SH-SY5Y (cell line): ENCODE measurements at regions not wholly inside any gene's neighbourhood (a gene's known extent, or its start where the extent isn't known, plus 50 kb on each side); places are given as distances from the start of the nearest gene placed in this dataset.

ENCODE experiments used
- GATA2 ChIP-seq: IDR thresholded peaks from 2 replicates; pipeline ENCODE4 v1.6.1; 2011; ENCODE audit warnings: mild to moderate bottlenecking, low read depth, low read length
- GATA3 ChIP-seq: IDR thresholded peaks from 2 replicates; pipeline ENCODE4 v1.6.1; 2011; ENCODE audit warnings: low read depth, mild to moderate bottlenecking, low read length, moderate library complexity

DNA sequence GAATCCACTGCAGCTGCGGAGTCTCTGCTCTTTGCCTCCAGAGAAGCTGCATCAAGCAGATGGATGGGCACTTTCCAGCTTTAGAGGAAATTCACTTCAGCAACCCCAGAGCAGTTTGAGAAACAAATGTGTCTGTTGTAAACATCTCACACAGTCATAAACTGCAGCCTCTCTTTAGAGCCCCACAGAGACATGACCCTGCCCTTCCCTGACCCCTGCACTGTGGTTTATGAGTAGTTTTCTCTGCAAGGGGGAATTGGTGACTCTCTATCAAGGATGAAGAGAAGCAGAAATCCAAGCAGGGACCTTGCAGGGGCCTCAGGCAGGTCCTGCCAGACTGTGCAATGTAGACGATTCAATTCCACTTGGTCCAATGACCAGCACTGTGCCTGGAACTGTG lies 160.2 kb downstream of the SH2D4B start:
- TF ChIP-seq GATA3 = no peak
- TF ChIP-seq GATA2 = no peak

DNA sequence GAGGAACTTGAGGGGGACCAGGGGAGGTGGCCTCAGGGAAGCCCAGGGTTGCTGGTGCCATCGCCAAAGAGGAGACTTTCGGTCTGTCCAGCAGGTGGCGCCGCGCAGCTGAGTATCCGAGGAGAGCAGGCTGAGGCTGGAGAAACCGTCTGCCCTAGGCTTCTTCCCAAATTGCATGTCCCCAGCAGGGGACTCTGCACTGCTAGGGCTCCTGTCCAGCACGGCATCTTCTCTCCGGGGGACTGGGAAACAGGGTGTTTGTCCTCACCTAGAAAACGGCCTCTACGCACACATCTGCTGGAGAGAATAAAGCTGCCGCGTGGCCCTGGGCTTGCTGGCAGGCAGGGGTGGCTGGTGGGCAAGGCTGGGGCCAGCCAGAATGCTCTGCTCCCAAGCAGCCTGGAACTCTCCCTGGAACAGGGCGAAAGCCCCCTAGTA lies 161.9 kb downstream of the SH2D4B start:
- TF ChIP-seq GATA2 (no peak), GATA3 (no peak)

DNA sequence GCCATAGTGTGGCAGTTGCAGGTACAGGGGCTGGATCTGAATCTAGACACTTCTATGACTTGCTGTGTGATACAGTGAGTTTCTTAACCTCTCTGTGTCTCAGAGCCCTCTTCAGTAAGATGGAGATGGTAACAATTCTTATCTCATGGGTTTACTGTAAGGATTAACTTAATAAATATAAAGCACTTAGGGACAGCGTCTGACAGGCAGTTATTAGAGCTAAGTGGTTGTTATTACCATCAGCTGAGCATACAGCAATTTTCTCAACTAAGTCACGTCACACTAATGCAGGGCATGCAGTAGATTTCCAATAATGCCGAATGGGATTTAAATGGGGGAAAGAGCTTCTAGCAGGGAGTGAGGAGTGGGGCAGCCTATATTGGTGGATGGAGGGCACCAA lies 162.6 kb downstream of the SH2D4B start:
- TF ChIP-seq GATA3 (no peak), GATA2 (no peak)

DNA sequence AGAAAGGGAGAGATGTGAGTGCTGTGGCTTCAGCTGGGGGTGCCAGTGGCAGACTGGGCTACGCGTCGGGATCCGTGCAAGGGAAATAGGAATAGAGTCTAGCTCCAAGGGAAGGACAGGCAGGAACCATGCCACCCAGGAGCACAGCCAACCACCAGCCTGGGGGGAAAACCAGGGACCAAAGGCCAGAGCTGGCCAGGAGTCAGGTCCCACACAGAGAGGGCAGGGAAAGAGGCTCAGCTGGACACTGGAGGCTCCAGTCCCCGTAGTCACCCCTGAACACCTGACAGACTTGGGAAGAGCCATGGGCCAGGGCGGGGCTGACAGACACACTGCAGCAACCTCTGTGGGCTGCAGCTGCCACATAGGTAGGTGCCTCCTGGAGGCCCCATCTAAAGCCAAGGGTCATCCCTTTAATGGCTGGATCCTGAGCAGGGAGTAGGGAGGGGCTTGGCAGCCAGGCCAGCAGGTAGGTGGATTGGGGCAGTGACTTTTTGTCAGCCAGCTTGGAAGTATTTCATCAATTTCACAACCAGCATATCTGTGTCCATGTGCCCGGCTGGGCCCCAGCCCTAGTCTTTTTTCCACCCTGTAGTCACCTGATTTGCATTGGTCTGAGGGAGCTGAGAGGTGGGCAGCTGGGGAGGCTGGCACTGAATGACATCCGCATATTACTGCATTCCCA lies 163.2 kb downstream of the SH2D4B start:
- TF ChIP-seq GATA3 (no peak), GATA2 (no peak)

DNA sequence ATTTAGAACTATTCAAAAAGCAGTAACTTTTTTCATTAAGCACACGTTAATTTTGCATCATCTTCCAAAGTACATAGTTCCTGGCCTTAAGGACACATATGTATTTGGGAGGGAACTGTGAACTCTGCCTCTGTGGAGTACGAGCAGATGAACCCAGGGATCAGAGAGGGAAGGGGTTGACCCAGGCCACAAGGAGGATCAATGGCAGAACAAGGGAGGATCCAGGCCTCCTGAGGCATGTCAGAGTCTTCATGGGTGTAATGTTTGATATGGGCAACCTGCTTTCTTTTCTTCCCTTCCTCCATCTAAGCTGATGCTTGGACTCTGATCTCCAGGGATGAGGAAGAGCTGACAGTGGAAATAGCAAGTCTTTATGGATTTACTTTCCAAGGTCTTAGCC lies 164.0 kb downstream of the SH2D4B start:
- no peak for TF ChIP-seq GATA3
- TF ChIP-seq GATA2 = no peak

DNA sequence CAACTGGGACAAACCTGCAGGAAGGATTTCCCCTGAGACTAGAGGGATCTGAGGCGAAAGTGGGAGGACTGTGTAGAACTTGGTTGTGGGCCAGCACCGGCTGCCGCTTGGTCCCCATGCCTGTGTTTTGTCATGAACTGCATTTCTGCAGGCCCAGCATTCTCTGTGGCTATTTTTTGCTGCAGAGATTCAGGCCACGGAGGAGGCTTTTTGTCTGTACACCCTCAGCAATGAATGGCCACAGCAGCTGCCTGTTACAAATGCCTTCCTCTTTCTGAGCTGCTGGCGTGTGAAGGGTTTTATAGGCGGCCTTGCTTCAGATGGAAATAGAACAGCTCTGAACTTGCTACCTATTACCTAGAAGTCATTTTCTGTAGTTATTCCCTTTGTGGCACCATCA lies 164.4 kb downstream of the SH2D4B start:
- no peak for TF ChIP-seq GATA2
- TF ChIP-seq GATA3 = no peak

DNA sequence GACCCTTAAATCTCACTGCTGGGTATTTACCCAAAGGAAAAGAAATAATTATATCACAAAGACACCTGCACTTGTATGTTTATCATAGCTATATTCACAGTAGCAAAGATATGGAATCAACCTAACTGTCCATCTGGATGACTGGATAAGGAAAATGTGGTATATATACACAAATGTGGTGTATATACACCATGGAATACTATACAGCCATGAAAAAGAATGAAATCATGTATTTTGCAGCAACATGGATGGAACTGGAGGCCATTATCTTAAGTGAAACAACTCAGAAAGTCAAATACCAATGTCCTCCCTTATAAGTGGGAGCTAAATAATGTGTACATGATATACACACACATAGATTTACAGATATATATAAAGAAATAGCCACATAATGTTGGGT lies 168.2 kb downstream of the SH2D4B start:
- TF ChIP-seq GATA2 = no peak
- TF ChIP-seq GATA3 = no peak

DNA sequence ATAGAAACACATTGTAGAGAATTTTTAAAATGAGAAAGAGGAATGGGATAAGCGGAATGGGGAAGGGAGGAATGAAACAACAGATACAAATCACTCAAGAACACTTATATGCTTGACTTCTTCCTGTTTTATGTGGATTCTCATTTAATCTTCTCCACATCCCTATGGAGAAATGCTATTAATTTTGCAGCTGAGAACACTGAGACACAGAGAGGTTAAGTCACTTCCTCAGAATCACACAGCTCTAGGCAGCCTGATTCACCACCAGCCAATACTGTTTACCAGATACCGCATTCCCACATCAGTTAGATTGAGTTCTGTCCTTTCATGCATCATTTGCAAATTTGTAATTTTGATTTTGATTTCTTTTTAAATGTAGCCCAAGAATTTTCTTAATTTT lies 170.5 kb downstream of the SH2D4B start:
- no peak for TF ChIP-seq GATA3
- TF ChIP-seq GATA2 = no peak

DNA sequence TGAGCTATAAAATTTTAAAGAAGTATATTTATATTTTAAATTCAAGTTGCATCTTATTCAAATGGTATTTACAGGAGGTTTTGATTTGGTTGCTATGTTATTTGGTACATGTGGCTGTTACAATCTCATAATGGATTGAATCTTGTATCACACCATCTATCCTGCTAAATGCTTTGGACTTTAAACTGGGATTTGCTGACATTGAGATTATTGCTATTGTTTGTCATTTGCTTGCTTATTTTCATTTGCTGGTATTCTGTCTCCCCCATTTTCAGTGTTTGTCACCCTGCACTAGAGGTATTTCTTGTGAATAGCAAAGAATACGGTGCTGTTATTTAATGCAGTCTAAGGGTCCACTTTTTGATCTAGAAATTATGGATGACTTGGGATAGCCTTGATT lies 171.1 kb downstream of the SH2D4B start:
- TF ChIP-seq GATA2 = no peak
- TF ChIP-seq GATA3 = no peak

DNA sequence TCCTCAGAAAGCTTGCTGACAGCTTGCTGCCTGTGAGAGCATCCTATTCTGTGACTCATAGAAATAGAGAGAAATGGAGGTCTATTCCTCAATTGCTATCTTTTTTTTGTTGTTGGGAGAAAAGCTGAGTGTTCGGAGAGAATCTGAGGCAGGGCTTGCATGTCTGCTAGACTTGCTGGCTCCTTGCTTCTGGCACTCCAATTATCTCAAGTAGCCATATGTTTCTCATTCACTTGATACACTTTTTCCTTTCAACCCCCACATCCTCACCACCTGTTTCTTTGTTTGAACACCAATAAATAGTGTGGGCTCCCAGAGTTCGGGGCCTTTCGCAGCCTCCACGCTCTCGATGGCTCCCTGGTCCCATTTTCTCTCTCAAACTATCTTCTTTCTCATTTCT lies 172.2 kb downstream of the SH2D4B start:
- TF ChIP-seq GATA2 (no peak), GATA3 (no peak)

DNA sequence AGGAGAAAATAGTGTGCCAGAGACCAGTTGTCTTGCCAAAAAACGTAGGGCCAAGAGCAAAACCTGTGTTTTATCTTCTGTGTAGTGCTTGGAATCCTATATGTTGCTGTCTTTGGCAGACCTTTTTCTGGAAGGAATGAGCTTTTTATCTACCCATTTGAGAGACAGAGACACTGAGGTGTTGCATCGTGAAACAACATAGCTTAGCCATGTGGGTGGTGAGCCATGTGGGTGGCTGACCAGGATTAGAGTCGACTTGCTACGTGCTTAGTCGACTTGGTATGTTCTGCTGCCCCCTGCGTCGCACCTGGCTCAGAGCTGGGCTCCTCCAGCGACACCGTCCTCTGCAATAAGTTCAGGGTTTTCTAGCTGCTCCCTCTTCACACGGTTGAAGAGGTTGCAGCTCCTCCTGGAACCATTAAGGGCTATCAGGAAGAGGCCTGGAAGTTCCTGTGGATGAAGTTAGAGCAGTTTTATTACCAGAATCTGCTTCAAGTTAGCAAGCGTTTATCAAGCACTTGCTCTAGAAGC lies 175.8 kb downstream of the SH2D4B start:
- TF ChIP-seq GATA2 (no peak), GATA3 (no peak)

DNA sequence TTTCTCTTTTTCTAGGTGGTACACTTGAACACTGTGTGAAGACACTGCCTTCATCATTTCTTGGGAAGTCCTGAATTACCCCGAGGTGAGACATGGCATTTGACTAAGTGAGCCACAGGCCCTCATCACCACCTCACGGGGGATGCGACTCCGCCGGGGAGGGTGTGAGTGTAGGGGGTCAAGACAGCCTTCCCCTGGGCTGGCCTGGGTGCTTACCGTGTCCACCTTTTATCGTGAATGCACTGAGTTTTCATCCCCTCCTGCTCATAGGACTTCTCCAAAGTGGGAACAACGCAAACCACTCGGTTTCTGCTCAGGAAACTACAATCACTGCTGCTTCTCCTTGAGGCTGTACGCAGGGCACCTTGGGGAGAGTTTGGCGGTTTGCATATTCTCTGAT lies 176.9 kb downstream of the SH2D4B start:
- TF ChIP-seq GATA2 = no peak
- TF ChIP-seq GATA3 = no peak

DNA sequence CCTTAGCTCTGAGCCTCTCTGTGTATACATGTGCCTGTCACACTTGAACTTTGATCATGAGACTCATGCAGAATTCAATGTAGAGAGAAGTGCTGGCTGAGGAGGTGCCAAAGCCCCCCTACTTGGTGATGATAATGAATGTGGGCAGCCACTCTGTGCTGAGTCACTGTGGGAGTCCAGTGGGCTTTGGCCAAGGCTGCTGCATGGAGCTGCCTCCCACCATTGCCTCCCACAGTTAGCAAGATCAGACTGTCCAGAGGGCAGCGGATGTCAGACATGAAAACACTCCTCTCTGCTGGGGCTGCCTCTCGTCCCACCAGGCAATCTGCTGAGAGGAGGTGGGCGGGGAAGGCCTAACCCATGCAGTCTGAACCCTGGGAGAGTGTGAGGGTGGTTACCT lies 180.3 kb downstream of the SH2D4B start:
- TF ChIP-seq GATA2 (no peak), GATA3 (no peak)

DNA sequence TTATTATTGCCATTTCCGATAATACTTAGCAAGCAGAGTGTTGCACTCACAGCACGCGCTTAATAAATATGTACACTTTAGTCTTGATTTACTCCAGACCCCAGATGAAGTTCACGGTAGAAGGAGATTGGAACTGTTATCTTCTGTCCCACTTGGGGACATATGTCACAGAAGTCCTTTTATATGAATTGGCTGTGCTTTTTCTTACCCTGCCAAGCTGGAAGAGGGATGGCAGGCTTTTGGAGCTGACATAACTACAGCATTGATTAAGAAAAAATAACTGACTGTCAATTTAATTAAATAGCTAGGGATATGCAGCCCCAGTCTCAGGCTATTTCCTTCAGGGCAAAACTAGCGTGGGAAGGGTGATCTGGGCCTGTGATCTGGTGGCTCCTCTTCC lies 182.2 kb downstream of the SH2D4B start:
- TF ChIP-seq GATA2 (no peak), GATA3 (no peak)

DNA sequence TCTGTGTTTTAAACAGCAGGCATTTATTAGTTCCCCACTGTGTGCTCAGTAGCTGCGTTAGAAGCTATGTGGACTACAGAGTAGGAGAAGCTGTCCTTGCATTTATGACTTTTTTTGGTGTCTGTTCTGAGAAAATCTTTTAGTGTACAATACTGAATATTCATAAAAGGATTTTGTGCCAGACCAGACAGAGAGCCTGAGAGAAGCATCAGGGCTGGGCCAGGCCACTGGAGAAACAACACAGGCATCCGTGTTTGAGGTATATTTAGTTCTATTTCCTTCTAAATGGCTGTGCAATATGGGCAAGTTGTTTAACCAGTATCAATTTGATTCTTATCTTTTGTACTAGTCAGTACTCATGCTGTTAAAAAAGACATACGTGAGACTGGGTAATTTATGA lies 182.8 kb downstream of the SH2D4B start:
- TF ChIP-seq GATA3 = no peak
- TF ChIP-seq GATA2 = no peak

DNA sequence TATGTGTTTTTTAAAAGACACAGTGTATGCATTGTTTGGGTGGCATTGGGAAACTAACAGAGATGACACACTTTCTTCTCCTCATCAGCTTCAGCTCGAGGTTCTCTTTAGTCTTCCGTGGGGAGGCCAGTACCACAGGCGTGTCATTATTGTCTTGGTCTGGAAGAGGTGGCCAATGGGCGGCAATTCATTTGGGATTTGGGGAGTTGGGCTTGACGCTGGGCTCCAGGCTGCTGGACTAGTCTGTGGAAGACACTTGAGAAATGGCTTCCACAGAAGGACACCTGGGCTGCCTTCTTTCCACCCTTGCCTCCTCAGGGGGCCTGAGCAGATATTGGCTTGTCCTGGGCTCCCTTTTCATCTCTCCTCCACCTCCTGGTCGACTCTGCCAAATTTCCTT lies 192.2 kb downstream of the SH2D4B start:
- TF ChIP-seq GATA2 (no peak), GATA3 (no peak)
